NCI-H2196 (cell line): ENCODE measurements at regions not wholly inside any gene's neighbourhood (a gene's known extent, or its start where the extent isn't known, plus 50 kb on each side); places are given as distances from the start of the nearest gene placed in this dataset.
"Not testable (repeated sequence)": the region's sequence is repeated elsewhere in the genome, so short reads cannot be mapped to it uniquely, and the experiment has no call there.

ENCODE experiments used
- DNase-seq: peaks from one replicate; lab custom pipeline; 2025; ENCODE audit not compliant: unreplicated experiment; lab: John Stamatoyannopoulos, UW

DNA sequence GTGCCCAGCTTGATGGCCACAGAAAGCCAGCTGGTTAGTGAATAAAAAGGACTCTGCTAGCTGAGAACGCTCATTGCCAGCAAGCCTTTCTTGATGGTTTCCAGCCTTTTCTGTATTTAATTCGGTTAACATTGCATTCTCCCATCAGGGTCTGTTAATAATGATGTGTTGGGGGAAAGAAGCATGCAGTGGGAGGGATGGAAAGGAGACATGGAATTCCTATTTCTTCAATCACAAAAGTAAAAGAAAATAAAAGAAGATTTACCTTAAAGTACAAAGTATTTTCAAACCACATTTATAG lies 141.9 kb upstream of the RBBP8 start:
- DNase-seq = no peak

DNA sequence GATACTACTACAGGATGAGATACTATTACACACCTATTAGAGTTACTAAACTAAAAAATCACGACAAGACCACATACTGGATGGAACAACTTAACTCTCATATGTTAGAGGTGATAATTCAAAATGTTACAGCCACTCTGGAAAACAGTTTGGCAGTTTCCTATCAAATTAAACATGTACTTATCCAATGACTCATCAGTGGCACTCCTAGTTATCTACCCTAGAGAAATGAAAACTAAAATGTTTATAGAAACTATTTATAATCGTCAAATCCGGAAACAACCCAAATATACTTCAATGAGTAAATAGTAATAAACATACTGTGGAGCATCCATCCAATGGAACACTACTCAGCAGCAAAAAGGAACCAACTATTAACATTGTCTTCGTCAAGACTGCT lies 137.0 kb upstream of the RBBP8 start:
- DNase-seq = no peak

DNA sequence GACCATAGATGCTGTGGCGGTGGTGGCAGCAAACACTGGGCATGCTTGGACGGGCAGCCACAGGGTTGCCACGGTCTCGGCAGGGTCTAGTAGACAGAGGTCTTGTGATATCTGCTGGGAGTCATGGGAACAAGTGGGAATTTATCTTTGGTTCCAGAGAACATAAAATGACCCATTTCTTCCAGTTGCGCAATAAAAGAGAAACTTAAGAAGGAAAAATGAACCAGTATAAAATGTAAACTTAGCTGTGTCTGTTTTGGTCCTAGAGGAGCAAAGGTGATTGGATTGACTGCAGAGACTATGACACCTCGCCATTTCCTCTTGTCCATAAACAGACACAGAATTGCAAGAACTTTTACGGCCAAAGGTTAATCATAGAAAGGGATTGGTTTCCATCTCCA lies 132.6 kb upstream of the RBBP8 start:
- DNase-seq = no peak

DNA sequence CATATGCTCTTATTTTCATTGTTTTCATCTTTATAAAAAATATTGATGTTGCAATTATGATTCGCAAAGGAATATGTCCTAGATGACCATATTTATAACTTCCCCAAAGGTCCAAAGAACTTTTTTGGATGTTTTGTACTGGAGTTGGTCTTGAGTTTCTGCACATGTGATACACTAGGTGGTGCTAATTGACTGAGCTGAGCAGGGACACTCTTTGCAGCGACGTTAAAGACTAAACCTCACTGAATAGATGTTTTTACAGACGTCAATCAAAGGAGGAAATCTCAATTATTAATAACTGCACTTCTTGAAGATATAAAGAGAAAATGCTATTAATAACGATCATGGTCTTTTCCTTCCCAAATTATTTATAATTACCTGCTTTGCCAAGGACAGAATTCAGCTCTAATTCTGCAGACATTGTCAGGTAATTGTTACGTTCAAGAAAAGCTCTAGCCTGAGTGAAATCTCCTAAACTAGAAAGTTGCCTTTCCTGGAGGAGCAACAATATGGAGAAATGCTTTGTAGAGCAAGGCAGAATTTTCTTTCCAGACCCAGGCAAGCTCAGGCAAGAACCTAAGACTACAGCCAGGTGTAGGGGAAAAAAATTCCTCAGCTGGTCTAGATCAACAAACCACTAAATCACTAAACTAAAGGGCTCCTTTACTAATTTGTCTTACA lies 119.3 kb upstream of the RBBP8 start:
- peak; percentile 40 for DNase-seq

DNA sequence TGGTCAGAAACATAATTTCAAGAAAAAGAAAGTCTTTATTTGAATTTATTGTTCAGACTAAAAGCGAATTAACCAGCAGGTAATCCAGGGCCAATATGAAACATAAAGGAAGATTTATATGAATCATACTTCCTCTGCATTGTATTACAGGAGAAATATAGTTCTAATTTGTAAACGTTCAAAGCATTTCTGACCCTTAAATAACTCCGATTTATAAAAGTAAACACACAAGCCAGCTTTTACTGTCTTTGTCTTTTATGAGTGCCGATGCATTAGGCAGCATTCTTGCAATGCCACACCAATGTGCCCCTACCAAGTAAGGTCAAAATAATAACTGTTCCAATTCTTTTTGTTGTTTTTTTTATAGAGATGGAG lies 118.8 kb upstream of the RBBP8 start:
- no peak for DNase-seq

DNA sequence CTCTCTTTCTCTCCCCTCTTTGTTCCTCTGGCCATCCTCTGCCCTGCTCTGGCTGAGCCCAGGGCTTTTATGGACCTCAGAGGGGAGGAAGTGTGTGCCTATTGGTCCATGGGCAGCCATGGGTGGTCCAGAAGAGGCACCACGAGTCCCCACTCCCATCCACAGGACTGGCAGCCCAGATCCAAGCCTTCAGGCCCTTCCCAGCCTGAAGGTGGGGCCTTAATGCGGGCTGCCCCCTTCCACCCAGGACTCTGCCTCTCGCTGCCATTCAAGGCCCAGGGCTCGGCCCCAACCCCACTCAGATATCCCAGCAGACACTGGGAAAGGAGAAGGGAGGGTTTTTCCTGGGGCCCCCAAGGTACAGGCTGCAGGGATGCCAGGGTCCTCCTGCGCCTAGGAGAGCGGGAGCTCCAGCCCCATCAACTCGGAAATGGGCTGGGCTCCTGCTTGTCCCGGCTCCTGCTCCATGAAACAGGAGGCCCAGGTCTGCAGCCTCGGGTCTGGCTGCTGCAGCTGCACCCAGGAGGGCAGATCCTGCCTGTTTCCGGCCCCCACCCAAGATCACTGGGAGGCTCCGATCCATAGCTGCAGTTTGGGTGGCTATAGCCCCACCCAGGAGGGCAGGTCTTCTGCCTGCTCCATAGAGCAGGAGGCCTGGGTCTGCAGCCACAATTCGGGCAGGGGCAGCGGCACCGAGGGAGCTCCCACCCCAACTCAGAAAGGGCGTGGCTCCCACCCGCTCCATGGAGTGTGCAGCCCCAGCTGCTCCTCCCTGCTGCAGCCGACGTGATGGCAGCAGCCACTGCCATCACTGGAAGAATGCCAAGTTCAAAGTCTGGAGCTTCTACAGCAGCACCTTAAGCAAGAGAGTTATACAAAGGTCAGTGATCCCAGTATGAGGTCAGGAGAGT lies 116.6 kb upstream of the RBBP8 start:
- no peak for DNase-seq

DNA sequence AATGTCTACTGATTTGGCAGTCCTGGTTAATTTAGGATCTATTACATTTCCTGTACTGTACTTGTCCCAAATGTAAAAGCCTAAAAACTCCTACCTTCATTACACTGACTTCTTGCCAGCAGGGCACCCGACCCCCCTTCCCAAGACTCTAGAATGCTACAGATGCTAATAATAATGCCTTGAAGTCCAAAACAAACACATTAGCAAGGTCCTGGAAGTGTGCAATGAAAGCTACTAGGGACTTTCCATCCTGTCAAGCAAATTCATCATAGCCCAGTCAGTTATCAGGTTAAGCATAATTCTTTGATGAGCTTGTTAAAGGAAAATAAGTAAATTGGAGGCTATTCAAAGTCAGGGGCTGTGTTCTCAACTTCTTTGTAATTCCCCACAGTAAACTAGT lies 115.3 kb upstream of the RBBP8 start:
- DNase-seq = no peak

DNA sequence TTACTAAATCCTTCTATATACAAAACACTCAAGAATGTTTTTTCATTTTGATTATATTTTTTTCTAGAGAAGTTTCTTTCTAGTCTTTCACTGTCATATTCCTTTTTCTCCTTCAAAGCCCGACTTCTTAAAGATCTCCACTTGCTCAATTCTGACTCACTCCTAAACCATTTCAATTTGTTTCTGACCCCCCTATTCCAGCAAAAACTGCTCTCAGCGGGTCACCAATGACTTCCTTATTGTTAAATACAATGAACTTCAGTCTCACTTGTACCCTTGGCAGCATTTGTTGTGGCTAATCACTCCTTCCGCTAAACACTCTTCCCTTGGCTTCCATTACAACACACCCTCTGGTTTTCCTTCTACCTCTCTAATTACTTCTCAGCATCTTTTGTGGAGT lies 111.1 kb upstream of the RBBP8 start:
- DNase-seq = no peak

DNA sequence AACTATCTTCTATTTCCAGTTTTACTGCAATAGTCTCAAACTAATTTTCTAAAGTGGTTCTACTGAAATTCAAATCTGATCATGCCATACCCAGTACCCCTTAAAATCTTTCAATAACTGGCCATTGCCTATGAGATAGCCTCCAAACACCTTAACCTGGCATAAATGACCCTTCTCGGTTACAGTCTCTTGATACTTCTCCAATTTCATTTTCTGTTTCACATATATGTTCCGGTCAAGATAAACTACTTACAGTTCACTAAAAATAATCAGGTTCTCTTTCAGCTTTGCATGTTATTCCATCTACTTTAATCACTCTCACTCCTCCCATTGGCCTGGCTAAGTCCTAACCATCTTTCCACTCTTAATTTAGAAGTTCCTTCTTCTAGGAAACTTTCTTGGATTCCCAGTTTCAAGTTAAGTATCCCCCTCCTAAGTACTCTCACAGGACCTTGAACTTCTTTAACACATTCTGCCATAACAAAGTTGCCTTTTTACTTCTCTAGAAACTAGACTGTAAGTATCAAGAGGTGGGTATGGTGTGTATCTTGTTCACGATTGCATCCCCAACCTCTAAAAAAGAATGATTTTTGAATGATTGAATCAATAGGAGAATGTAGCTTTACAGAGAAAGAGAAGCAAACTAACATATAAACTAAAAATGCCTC lies 110.2 kb upstream of the RBBP8 start:
- DNase-seq = no peak

DNA sequence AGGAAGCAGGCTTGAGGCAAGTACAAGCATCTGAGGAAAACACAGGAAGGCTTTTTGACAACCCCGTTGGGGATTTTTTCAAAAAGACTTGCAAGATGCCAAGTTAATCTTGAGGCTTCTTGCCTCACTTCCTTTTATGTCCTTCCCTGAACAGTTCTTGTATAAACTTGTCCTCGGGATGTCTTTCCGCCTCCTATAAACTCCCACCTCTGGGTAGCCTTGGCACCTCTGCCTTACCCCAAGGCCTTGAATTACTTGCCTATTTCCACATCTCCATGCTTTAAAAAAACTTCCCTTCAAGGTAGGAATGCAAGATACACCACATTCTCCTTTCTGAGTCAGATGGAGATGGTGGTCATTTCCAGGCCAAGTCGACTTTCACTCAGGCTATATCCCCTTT lies 106.4 kb upstream of the RBBP8 start:
- no peak for DNase-seq

DNA sequence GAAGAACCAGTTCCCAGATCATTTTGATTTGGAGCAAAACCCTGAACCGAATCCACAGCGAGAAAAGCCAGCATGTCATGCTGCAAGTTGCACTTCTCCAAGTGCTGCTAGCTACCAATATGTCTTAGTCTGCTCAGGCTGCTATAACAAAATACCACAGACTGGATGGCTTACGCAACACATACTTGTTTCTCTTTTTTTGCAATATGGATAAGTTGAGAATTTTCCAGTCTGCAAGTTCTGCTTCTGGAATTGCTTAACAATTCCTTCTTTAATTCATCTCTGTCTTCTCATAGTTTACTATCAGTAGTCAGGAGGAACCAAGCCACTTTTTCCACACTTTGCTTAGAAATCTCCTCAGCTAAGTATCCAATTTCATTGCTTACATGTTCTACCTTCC lies 105.9 kb upstream of the RBBP8 start:
- DNase-seq = no peak

DNA sequence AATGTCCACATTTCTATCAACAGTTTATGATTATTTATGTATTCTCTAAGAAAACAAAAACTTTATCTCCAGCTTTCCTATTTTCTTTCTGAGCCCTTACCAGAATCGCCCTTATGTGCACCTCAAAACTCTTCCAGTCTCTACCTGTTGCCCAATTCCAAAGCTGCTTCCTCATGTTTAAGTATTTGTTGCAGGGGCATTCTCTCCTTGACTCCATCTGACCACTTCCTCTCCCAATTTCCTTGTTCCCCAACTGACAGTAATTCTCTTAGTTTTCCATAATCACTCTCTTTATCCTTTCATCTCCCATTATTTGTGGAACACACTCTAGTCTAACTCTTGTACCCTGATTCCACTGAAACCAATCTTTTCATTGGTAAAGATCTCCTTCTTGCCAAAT lies 105.4 kb upstream of the RBBP8 start:
- no peak for DNase-seq

DNA sequence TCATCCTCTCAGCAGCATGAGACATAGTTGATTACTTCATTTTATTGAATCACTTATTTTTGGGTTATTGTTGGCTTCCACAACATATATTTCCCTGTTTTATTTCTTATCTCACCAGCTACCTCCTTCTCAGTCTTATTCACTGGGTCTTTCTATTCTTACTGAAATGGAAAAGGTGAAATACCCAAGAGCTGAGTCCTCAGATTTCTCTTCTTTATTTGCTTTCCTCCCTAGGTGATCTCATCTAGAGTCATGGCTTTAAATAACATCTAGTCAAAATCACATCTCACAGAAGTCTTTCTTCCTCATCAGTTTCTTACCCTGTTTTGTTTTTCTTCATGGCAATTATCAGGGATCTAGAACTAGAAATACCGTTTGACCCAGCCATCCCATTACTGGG lies 105.0 kb upstream of the RBBP8 start:
- DNase-seq = no peak

DNA sequence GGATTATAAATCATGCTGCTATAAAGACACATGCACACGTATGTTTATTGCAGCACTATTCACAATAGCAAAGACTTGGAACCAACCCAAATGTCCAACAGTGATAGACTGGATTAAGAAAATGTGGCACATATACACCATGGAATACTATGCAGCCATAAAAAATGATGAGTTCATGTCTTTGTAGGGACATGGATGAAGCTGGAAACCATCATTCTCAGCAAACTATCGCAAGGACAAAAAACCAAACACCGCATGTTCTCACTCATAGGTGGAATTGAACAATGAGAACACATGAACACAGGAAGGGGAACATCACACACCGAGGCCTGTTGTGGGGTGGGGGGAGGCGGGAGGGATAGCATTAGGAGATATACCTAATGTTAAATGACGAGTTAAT lies 104.5 kb upstream of the RBBP8 start:
- DNase-seq = not testable (repeated sequence)

DNA sequence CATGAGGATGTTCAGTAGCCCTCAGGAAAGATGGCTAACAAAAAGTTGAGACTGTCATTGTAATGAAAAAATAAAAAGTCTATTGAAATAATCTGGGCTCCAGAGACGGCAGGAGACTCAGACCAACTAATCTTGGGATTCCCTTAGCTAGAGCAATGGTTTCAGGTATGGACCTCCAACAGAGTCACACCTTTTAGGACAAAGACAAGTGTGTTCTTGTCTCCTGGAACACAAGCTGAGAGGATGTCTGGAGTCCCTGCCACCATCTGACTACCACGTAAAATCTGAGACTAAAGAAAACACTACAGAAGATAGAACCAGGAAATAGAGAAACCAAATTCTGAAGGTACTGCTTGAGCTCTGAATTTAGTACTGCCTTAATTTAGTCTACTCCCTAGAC lies 103.3 kb upstream of the RBBP8 start:
- peak; percentile 26 for DNase-seq

DNA sequence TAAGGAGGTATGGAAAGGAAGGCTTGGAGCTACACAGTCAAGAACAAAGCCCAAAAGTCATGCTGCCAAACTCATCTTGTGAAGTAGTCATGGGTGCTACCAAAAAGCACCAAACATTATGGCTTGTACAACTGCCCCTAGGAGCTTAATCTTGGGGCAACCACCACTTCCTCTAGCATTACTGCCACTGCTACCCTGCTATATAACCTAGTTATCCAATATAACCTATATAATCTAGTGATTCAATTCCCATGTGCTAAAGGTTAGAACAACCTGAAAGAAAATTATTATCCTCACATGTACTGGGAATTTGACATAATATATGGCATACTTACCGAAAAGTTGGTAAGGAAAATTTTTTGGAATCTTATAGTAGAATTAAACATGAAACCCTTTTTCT lies 102.6 kb upstream of the RBBP8 start:
- DNase-seq = no peak

DNA sequence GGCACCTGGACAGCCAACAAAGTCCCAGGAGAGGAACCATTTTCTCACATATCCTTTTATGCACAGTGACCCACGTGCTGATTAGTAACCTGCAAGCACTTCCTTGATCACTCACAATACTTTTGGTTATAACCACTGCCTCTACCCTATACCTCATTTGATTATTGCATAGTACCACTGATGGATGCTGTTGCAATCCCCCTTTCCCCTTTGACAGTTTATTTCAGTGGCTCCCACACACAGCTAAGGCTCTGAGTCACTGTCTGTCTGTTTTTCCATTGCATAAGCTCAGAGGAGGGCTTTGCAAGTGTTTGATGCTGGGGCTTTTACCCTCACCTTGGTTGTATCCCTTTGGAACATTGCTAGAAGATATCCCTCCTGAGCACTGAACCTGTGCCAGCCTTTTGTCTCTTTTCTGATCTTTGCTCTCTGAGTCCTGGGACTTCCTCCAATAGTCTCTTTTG lies 101.7 kb upstream of the RBBP8 start:
- DNase-seq = peak; percentile 14

DNA sequence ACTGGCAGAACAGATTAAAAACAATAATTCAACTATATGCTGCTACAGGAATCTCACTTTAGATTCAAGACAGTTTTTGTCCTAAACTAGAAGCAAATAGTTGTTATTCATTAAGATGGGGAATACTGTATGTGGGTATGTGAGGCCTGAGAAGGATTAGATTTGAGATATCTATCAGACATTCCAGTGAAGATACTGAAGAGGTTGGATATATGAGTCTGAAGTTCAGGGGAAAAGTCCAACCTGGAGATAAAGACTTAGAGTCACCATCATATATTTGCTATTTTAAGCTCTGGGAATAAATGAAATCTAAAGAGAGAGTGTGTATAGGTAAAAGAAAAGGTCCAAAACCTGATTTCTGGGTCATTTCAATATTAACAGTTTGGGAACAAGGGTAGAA lies 96.2 kb upstream of the RBBP8 start:
- DNase-seq = no peak

DNA sequence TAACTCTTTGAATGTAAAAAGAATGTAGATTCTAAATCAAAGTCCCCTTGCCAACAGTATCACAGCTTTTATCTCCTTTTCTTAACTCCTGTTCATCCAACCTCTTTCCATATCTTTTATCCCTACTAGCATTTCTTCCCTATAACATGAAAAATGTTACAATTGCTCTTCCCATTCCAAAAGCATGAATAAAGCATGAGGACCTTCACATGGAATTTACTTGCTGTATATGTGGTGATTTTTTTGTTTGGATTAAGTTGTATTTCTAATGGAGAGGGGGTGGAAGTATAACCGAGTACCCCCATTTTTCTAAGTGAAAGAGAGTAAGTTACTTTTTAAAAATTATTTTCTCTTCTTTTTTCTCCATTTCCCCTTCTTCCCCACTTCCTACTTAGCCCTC lies 94.9 kb upstream of the RBBP8 start:
- no peak for DNase-seq

DNA sequence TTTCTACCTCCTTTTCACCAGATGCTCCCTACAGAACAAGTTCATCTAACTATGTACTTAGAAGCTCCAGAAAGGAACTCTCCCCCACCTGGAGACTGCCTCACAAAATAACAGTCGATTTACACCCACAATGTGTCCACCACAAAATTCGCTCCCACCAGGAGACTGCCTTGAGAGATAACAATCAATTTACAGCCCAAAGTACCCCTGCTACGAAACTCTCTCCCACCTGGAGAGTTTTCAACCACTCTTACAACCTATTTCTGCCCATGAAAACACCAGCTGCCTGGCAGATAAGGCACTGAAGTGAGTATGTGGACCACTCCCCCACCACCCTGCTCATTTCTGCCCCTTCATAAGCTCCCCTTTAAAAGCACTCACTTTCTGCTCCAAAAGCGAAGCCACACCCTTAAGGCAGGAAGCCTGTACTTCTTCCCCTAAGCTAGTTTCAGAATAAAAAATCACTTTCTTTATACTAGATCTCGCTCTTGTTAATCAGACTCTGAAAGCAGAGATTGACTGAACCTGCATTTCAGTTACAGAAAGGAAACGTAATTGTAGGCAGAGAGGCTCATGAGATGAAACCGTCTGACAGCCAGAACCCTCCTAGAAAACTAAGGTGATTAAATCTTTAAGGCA lies 94.4 kb upstream of the RBBP8 start:
- no peak for DNase-seq

DNA sequence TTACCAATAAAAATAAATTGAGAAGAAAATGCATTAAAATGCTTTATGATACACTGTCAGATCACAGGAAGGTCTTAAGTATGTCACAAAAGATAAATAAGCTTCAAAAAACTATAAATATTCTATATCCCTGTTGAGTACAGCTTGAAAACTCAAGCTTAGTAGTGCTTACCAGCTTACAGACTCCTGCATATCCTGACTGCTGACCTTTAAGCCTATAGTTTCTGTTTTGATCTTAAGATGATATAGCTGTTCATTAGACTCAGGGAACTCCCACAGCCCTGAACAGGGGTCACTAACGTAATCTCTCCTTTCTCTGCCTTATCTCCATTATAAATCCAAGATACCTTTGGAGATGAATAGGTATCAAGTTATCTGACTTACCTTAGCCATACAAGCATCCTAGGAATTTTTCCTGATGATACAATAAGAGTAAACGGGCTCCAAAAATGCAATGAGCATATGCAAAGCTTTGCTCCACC lies 93.7 kb upstream of the RBBP8 start:
- DNase-seq = no peak
